A549 (cell line): ENCODE measurements at regions not wholly inside any gene's neighbourhood (a gene's known extent, or its start where the extent isn't known, plus 50 kb on each side); places are given as distances from the start of the nearest gene placed in this dataset.

Source experiments
- ATAC-seq, 2 experiments: fragments of 200-7000 bp in 1 of 2; fragments of >200 bp in 1 of 2; cut with Nextera tagmentation in 1 of 2; cut with Tn5 transposase in 1 of 2; 3 replicates each; pipeline versions ENCODE4 v1.8.0 to v1.9.1; 2018 to 2020; ENCODE audit warnings: mild to moderate bottlenecking in 1 of 2, moderate library complexity in 1 of 2
- CTCF ChIA-PET: fragments of 300-600 bp; sonication (Branson Sonifier 250); formaldehyde crosslinking; extraction: SDS; loops from one replicate; lab custom pipeline; 2021; ENCODE audit warnings: antibody characterized with exemption, inconsistent platforms; lab: Yijun Ruan, JAX
- POLR2A ChIA-PET: fragments of 350-600 bp; formaldehyde crosslinking; extraction: SDS; loops from one replicate; lab custom pipeline; 2021; ENCODE audit warnings: antibody characterized with exemption, inconsistent platforms; lab: Yijun Ruan, JAX
- DNase-seq, 2 experiments: peaks; one replicate each; pipeline versions ENCODE4 v3.0.0 to v3.0.0-alpha.2; 2011 to 2016; ENCODE audit warnings: low read depth in 1 of 2, low spot score in 1 of 2
- FAIRE-seq: peaks from 2 replicates; lab custom pipeline; 2011; peaks lifted over from hg19 to GRCh38; lab: Jason Lieb, UNC
- H3K27ac ChIP-seq, 2 experiments: fragments of >200 bp; sonication (Bioruptor Twin); formaldehyde crosslinking; 3 replicates each; pipeline ENCODE4 v1.5.1; 2016 to 2017
- H3K4me1 ChIP-seq: fragments of >200 bp; sonication (Bioruptor Twin); formaldehyde crosslinking; 3 replicates; pipeline ENCODE4 v1.6.1; 2016
- H3K4me2 ChIP-seq: fragments of >200 bp; sonication (Bioruptor Twin); formaldehyde crosslinking; 3 replicates; pipeline ENCODE4 v1.6.1; 2016
- H3K4me3 ChIP-seq: fragments of >200 bp; sonication (Bioruptor Twin); formaldehyde crosslinking; 3 replicates; pipeline ENCODE4 v1.5.1; 2016
- H3K9me3 ChIP-seq: fragments of >200 bp; sonication (Bioruptor Twin); formaldehyde crosslinking; 3 replicates; pipeline ENCODE4 v1.6.1; 2016
- CBX2 ChIP-seq: fragments of 200-600 bp; sonication (generic); IDR thresholded peaks from 2 replicates; pipeline ENCODE4 v1.6.1; 2016; ENCODE audit warnings: low read depth, mild to moderate bottlenecking, borderline replicate concordance
- CBX8 ChIP-seq: fragments of 200-600 bp; sonication (generic); IDR thresholded peaks from 2 replicates; pipeline ENCODE4 v1.6.1; 2016
- EHMT2 ChIP-seq: fragments of 200-600 bp; sonication (generic); IDR thresholded peaks from 2 replicates; pipeline ENCODE4 v1.6.1; 2016; ENCODE audit warnings: antibody characterized with exemption, low read depth, mild to moderate bottlenecking, moderate library complexity
- EP300 ChIP-seq, 2 experiments: fragments of >200 bp; sonication (Bioruptor Twin); formaldehyde crosslinking; IDR thresholded peaks; 2 replicates in 1 of 2; 3 replicates in 1 of 2; pipeline ENCODE4 v1.6.1; 2016 to 2017
- FOSL2 ChIP-seq, 2 experiments: fragments of 450-650 bp in 1 of 2; fragments of >200 bp in 1 of 2; sonication (Bioruptor Twin) in 1 of 2; formaldehyde crosslinking; IDR thresholded peaks; 2 replicates each; pipeline versions ENCODE4 v1.5.0 to v1.6.1; 2016 to 2020; ENCODE audit warnings: mild to moderate bottlenecking in 1 of 2, moderate library complexity in 1 of 2
- HDAC2 ChIP-seq: fragments of 200-600 bp; sonication (generic); IDR thresholded peaks from 2 replicates; pipeline ENCODE4 v1.6.1; 2016
- HMGXB4 ChIP-seq: fragments of 250-450 bp; sonication (Bioruptor Pico); IDR thresholded peaks from 2 replicates; pipeline ENCODE4 v1.5.0; 2021; ENCODE audit warnings: mild to moderate bottlenecking, moderate library complexity, borderline replicate concordance
- KDM1A ChIP-seq: fragments of 200-600 bp; sonication (generic); IDR thresholded peaks from 2 replicates; pipeline ENCODE4 v1.6.1; 2016; ENCODE audit warnings: low read depth, mild to moderate bottlenecking
- MAFK ChIP-seq: fragments of 450-650 bp; IDR thresholded peaks from 2 replicates; pipeline ENCODE4 v1.6.1; 2014; ENCODE audit not compliant: partially characterized antibody
- MYC ChIP-seq: IDR thresholded peaks from 2 replicates; pipeline ENCODE4 v1.6.1; 2012; ENCODE audit warnings: mild to moderate bottlenecking, inconsistent platforms, low read length, improper control_type of control experiment, borderline replicate concordance
- NFE2L2 ChIP-seq: fragments of 150-350 bp; conservative IDR thresholded peaks from 2 replicates; pipeline ENCODE4 v1.6.1; 2014; ENCODE audit warnings: low read length
- PHF8 ChIP-seq: fragments of 200-600 bp; sonication (generic); IDR thresholded peaks from 2 replicates; pipeline ENCODE4 v1.6.1; 2016; ENCODE audit warnings: low read depth, mild to moderate bottlenecking, antibody characterized with exemption, moderate library complexity, borderline replicate concordance
- POLR2A ChIP-seq: IDR thresholded peaks from 2 replicates; pipeline ENCODE4 v1.6.1; 2012; ENCODE audit warnings: mild to moderate bottlenecking, low read length
- POLR2AphosphoS2 ChIP-seq: conservative IDR thresholded peaks from 2 replicates; pipeline ENCODE4 v1.6.1; 2012; ENCODE audit warnings: low read length, improper control_type of control experiment, inconsistent platforms
- RAD21 ChIP-seq, 2 experiments: fragments of >200 bp in 1 of 2; sonication (Bioruptor Twin) in 1 of 2; formaldehyde crosslinking in 1 of 2; IDR thresholded peaks in 1 of 2; conservative IDR thresholded peaks in 1 of 2; 2 replicates in 1 of 2; 3 replicates in 1 of 2; pipeline ENCODE4 v1.6.1; 2012 to 2018; ENCODE audit warnings: inconsistent platforms in 1 of 2
- RARB ChIP-seq: fragments of 250-450 bp; sonication (Bioruptor Pico); IDR thresholded peaks from 2 replicates; pipeline ENCODE4 v1.8.0; 2021; ENCODE audit warnings: mild to moderate bottlenecking, moderate library complexity
- RFX5 ChIP-seq: fragments of 450-650 bp; IDR thresholded peaks from 2 replicates; pipeline ENCODE4 v1.7.1; 2014; ENCODE audit warnings: antibody characterized with exemption, mild to moderate bottlenecking, moderate library complexity
- TP53 ChIP-seq: fragments of 250-450 bp; sonication (Bioruptor Pico); IDR thresholded peaks from 2 replicates; pipeline ENCODE4 v1.5.0; 2021; ENCODE audit warnings: mild to moderate bottlenecking, moderate library complexity
- ZFP36 ChIP-seq: fragments of 450-650 bp; IDR thresholded peaks from 2 replicates; pipeline ENCODE4 v1.6.1; 2014; ENCODE audit warnings: borderline replicate concordance; ENCODE audit not compliant: partially characterized antibody
- ZNF302 ChIP-seq: fragments of 250-450 bp; sonication (Bioruptor Pico); IDR thresholded peaks from 2 replicates; pipeline ENCODE4 v1.9.0; 2021; ENCODE audit warnings: inconsistent platforms, mild to moderate bottlenecking, moderate library complexity
- ZSCAN20 ChIP-seq: fragments of 250-450 bp; sonication (Bioruptor Pico); IDR thresholded peaks from 2 replicates; pipeline ENCODE4 v1.8.0; 2022; ENCODE audit warnings: mild to moderate bottlenecking, moderate library complexity
- WGBS: methylation state at CpG from one replicate; pipeline ENCODE4 v1.1.6; 2017; ENCODE audit errors: missing lambda C conversion rate; 5-methylcytosine and 5-hydroxymethylcytosine counted together
- TF ChIP-seq, protein P1 (sequence below): fragments of >200 bp; sonication (Bioruptor Twin); formaldehyde crosslinking; IDR thresholded peaks from 3 replicates; pipeline ENCODE4 v1.5.1; 2016

DNA sequence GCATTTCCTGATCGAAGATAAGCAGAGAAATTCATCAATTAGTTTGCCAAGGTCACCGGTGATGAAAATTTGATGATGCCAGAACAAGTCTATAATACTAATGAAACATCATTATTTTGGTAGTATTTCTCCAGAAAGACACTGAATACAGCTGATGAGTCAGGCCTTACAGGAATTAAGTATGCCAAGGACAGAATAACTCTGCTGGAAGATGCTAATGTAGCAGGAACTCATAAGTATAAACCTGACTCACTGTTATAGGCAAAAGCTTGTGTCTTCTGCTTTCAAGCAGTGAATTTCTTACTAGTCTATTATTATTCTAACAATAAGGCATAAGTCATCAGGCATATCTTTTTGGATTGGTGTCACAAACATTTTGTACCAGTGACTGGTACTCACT is 1825.1 kb upstream of the IGFBP7 start:
- DNase-seq (no peak), ATAC-seq (no peak), FAIRE-seq (no peak)
- Histone ChIP-seq H3K27ac (no peak overlapping the region), H3K4me2 (no peak overlapping the region), H3K4me1 (no peaks in the 10 kb centered on the region), H3K9me3 (0 out of 3 replicates have a peak, but pooled peaks cover 2% of the 10 kb centered on the region), H3K4me3 (no peak overlapping the region)
- TF ChIP-seq POLR2A = no peak
- WGBS = 62% methylated on average over 2 of the region's 2 CpGs
- ChIA-PET CTCF (no interaction called here), POLR2A (no interaction called here)

GRCh38 chr4:58936436-58936835 is 1826.3 kb upstream of the IGFBP7 start:
- Histone ChIP-seq H3K4me2 (no peak overlapping the region), H3K4me3 (no peak overlapping the region), H3K9me3 (0 out of 3 replicates have a peak, but pooled peaks cover 2% of the 10 kb centered on the region), H3K4me1 (no peaks in the 10 kb centered on the region), H3K27ac (no peak overlapping the region)
- WGBS = 37% methylated on average over 1 of the region's 1 CpG
- ATAC-seq = no peak
- DNase-seq = no peak
- no peak for FAIRE-seq
- TF ChIP-seq EP300 (IDR thresholded peaks at IDR 0.05) = no peak
- no peak for TF ChIP-seq CBX2
- no peak for TF ChIP-seq EHMT2
- no peak for TF ChIP-seq FOSL2 (IDR thresholded peaks at IDR 0.05)
- TF ChIP-seq FOSL2 (CRISPR knock-in tag; IDR thresholded peaks at IDR 0.05) = no peak
- no peak for TF ChIP-seq RFX5
- no peak for TF ChIP-seq ZNF302 (CRISPR knock-in tag)
- no peak for TF ChIP-seq KDM1A
- no peak for TF ChIP-seq ZFP36
- TF ChIP-seq NFE2L2 = no peak
- TF ChIP-seq RARB (CRISPR knock-in tag) = no peak
- no peak for TF ChIP-seq HDAC2
- TF ChIP-seq ZSCAN20 (CRISPR knock-in tag) = no peak
- TF ChIP-seq PHF8 = no peak
- no peak for TF ChIP-seq TP53 (CRISPR knock-in tag)
- no peak for TF ChIP-seq CBX8
- TF ChIP-seq POLR2AphosphoS2 = no peak
- no peak for TF ChIP-seq POLR2A
- no peak for TF ChIP-seq MAFK
- no peak for TF ChIP-seq HMGXB4
- TF ChIP-seq MYC = no peak
- ChIA-PET POLR2A (no interaction called here), CTCF (no interaction called here)

GRCh38 chr4:58940167-58940566 is 1830.0 kb upstream of the IGFBP7 start:
- 0 out of 3 replicates have a peak, but pooled peaks cover 2% of the 10 kb centered on the region for H3K9me3 ChIP-seq
- H3K4me2 ChIP-seq = peak overlapping the region; percentile 77

More at GRCh38 chr4:58940167-58940566, 1830.0 kb upstream of the IGFBP7 start:
- Histone ChIP-seq H3K4me3 (peak overlapping the region; percentile 39), H3K4me1 (no peaks in the 10 kb centered on the region), H3K27ac (peak overlapping the region; percentile 10 to 79)
- no peak for DNase-seq
- FAIRE-seq = no peak
- peak; percentile 49 to 54; a peak in 2 of 6 replicates for ATAC-seq
- WGBS = 4% methylated on average over 3 of the region's 3 CpGs
- ChIA-PET CTCF (no interaction called here), POLR2A (no interaction called here)
- TF ChIP-seq RARB (CRISPR knock-in tag) = no peak
- TF ChIP-seq RAD21 (conservative IDR thresholded peaks at IDR 0.05 in 1 of 2, IDR thresholded peaks at IDR 0.05 in 1 of 2) = no peak
- TF ChIP-seq, protein P1, sequence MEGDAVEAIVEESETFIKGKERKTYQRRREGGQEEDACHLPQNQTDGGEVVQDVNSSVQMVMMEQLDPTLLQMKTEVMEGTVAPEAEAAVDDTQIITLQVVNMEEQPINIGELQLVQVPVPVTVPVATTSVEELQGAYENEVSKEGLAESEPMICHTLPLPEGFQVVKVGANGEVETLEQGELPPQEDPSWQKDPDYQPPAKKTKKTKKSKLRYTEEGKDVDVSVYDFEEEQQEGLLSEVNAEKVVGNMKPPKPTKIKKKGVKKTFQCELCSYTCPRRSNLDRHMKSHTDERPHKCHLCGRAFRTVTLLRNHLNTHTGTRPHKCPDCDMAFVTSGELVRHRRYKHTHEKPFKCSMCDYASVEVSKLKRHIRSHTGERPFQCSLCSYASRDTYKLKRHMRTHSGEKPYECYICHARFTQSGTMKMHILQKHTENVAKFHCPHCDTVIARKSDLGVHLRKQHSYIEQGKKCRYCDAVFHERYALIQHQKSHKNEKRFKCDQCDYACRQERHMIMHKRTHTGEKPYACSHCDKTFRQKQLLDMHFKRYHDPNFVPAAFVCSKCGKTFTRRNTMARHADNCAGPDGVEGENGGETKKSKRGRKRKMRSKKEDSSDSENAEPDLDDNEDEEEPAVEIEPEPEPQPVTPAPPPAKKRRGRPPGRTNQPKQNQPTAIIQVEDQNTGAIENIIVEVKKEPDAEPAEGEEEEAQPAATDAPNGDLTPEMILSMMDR = no peak
